IMR-90 (cell line): ENCODE measurements at regions not wholly inside any gene's neighbourhood (a gene's known extent, or its start where the extent isn't known, plus 50 kb on each side); places are given as distances from the start of the nearest gene placed in this dataset.

ENCODE experiments used
- ATAC-seq: fragments of 200-7000 bp; cut with Tn5 transposase; 2 replicates; pipeline ENCODE4 v1.9.1; 2020; ENCODE audit warnings: low read depth, mild to moderate bottlenecking, moderate library complexity
- BruUV-seq: library from RNA; stranded (reverse); fragments of 400-500 nt; replicated peaks from 2 replicates; lab custom pipeline; 2021; lab: Mats Ljungman, UMichigan
- CTCF ChIA-PET: fragments of 300-600 bp; formaldehyde crosslinking; extraction: SDS; loops from one replicate; lab custom pipeline; 2021; ENCODE audit warnings: antibody characterized with exemption; lab: Yijun Ruan, JAX
- POLR2A ChIA-PET: fragments of 300-600 bp; sonication (Branson Sonifier 250); formaldehyde crosslinking; loops from one replicate; lab custom pipeline; 2022; ENCODE audit warnings: antibody characterized with exemption; ENCODE audit not compliant: unreplicated experiment; lab: Charles Lee
- DNase-seq: peaks from one replicate; pipeline ENCODE4 v3.0.0; 2013
- H2AFZ ChIP-seq: replicated peaks from 2 replicates; pipeline ENCODE3; 2013; ENCODE audit warnings: low read length, mild to moderate bottlenecking; ENCODE audit not compliant: poor library complexity
- H2AK5ac ChIP-seq: 2 replicates; pipeline ENCODE4 v1.6.1; 2013; ENCODE audit warnings: low read depth, low read length, inconsistent platforms
- H2AK9ac ChIP-seq: replicated peaks from 2 replicates; pipeline ENCODE3; 2013; ENCODE audit warnings: mild to moderate bottlenecking, low read depth, low read length, moderate library complexity; ENCODE audit not compliant: poor library complexity
- H2BK120ac ChIP-seq: 2 replicates; pipeline ENCODE4 v1.6.1; 2013; ENCODE audit warnings: low read depth, low read length, inconsistent platforms
- H2BK15ac ChIP-seq: 3 replicates; pipeline ENCODE4 v1.6.1; 2013; ENCODE audit warnings: low read depth, low read length, inconsistent platforms
- H2BK20ac ChIP-seq: 2 replicates; pipeline ENCODE4 v1.6.1; 2013; ENCODE audit warnings: low read depth, mild to moderate bottlenecking, inconsistent platforms, low read length, moderate library complexity
- H2BK5ac ChIP-seq: 2 replicates; pipeline ENCODE4 v1.6.1; 2013; ENCODE audit warnings: mild to moderate bottlenecking, low read depth, low read length, inconsistent platforms; ENCODE audit not compliant: poor library complexity, severe bottlenecking
- H3K14ac ChIP-seq: replicated peaks from 2 replicates; pipeline ENCODE4 v1.6.1; 2013; ENCODE audit warnings: low read depth, low read length, inconsistent platforms
- H3K18ac ChIP-seq: 2 replicates; pipeline ENCODE4 v1.6.1; 2013; ENCODE audit warnings: low read depth, low read length, control low read depth
- H3K23ac ChIP-seq: 2 replicates; pipeline ENCODE4 v1.6.1; 2013; ENCODE audit warnings: low read depth, low read length, inconsistent platforms
- H3K27ac ChIP-seq: 2 replicates; pipeline ENCODE4 v1.5.1; 2013; ENCODE audit warnings: mild to moderate bottlenecking, control low read depth, low read length; ENCODE audit not compliant: insufficient read depth
- H3K27me3 ChIP-seq: 2 replicates; pipeline ENCODE4 v1.6.1; 2013; ENCODE audit warnings: low read length; ENCODE audit not compliant: control insufficient read depth, insufficient read depth
- H3K36me3 ChIP-seq: 2 replicates; pipeline ENCODE4 v1.6.1; 2013; ENCODE audit warnings: low read length, mixed read lengths; ENCODE audit not compliant: control insufficient read depth, insufficient read depth
- H3K4ac ChIP-seq: 2 replicates; pipeline ENCODE4 v1.6.1; 2013; ENCODE audit warnings: low read depth, low read length, inconsistent platforms
- H3K4me1 ChIP-seq: 2 replicates; pipeline ENCODE4 v1.6.1; 2013; ENCODE audit warnings: low read length, mixed read lengths; ENCODE audit not compliant: control insufficient read depth, insufficient read depth
- H3K4me2 ChIP-seq: 2 replicates; pipeline ENCODE4 v1.6.1; 2013; ENCODE audit warnings: low read depth, mild to moderate bottlenecking, control low read depth, low read length, moderate library complexity
- H3K4me3 ChIP-seq: 2 replicates; pipeline ENCODE4 v1.5.1; 2013; ENCODE audit warnings: low read depth, mild to moderate bottlenecking, control low read depth, low read length, moderate library complexity; ENCODE audit not compliant: insufficient read depth
- H3K56ac ChIP-seq: 2 replicates; pipeline ENCODE4 v1.6.1; 2013; ENCODE audit warnings: low read length, inconsistent platforms; ENCODE audit not compliant: insufficient read depth; ENCODE audit errors: extremely low read depth
- H3K79me1 ChIP-seq, 2 experiments: 2 replicates each; pipeline ENCODE4 v1.6.1; 2013; ENCODE audit warnings: low read length in 2 of 2, inconsistent platforms in 1 of 2, low read depth in 1 of 2
- H3K9ac ChIP-seq: 2 replicates; pipeline ENCODE4 v1.6.1; 2013; ENCODE audit warnings: low read depth, low read length, control low read depth
- H3K9me1 ChIP-seq: 2 replicates; pipeline ENCODE4 v1.6.1; 2013; ENCODE audit warnings: low read length, inconsistent platforms; ENCODE audit not compliant: insufficient read depth
- H3K9me3 ChIP-seq: 2 replicates; pipeline ENCODE4 v1.6.1; 2013; ENCODE audit warnings: low read length; ENCODE audit not compliant: control insufficient read depth, insufficient read depth
- H4K20me1 ChIP-seq: 2 replicates; pipeline ENCODE4 v1.6.1; 2013; ENCODE audit warnings: low read length, inconsistent platforms; ENCODE audit not compliant: insufficient read depth
- H4K5ac ChIP-seq: 2 replicates; pipeline ENCODE4 v1.6.1; 2013; ENCODE audit warnings: mild to moderate bottlenecking, low read depth, low read length, control low read depth
- H4K8ac ChIP-seq, 2 experiments: 2 replicates each; pipeline ENCODE4 v1.6.1; 2013; ENCODE audit warnings: low read depth in 2 of 2, low read length in 2 of 2, control low read depth in 1 of 2, inconsistent platforms in 1 of 2
- H4K91ac ChIP-seq: 2 replicates; pipeline ENCODE4 v1.6.1; 2013; ENCODE audit warnings: low read depth, low read length, inconsistent platforms; ENCODE audit not compliant: insufficient read depth
- BHLHE40 ChIP-seq: fragments of 150-350 bp; IDR thresholded peaks from 2 replicates; pipeline ENCODE4 v1.6.1; 2016; ENCODE audit warnings: mild to moderate bottlenecking, low read depth, low read length
- CEBPB ChIP-seq: IDR thresholded peaks from 2 replicates; pipeline ENCODE4 v1.6.1; 2012; ENCODE audit warnings: low read depth, low read length, improper control_type of control experiment
- CHD1 ChIP-seq: IDR thresholded peaks from 2 replicates; pipeline ENCODE4 v1.6.1; 2012; ENCODE audit warnings: low read depth, low read length, improper control_type of control experiment
- CTCF ChIP-seq: conservative IDR thresholded peaks from 2 replicates; pipeline ENCODE4 v1.5.1; 2012; ENCODE audit warnings: mild to moderate bottlenecking, low read depth, low read length, improper control_type of control experiment
- ELK1 ChIP-seq: fragments of 150-350 bp; IDR thresholded peaks from 2 replicates; pipeline ENCODE4 v1.6.1; 2016; ENCODE audit warnings: low read depth, mild to moderate bottlenecking, low read length, moderate library complexity, borderline replicate concordance
- FOS ChIP-seq: fragments of 150-350 bp; IDR thresholded peaks from 2 replicates; pipeline ENCODE4 v1.6.1; 2016; ENCODE audit warnings: low read depth, low read length
- MAFK ChIP-seq: IDR thresholded peaks from 2 replicates; pipeline ENCODE4 v1.6.1; 2012; ENCODE audit warnings: low read depth, low read length, improper control_type of control experiment
- MAZ ChIP-seq: IDR thresholded peaks from 2 replicates; pipeline ENCODE4 v1.6.1; 2012; ENCODE audit warnings: low read depth, mild to moderate bottlenecking, low read length, improper control_type of control experiment, moderate library complexity, borderline replicate concordance
- MXI1 ChIP-seq: IDR thresholded peaks from 2 replicates; pipeline ENCODE4 v1.6.1; 2012; ENCODE audit warnings: low read depth, mild to moderate bottlenecking, low read length, moderate library complexity, borderline replicate concordance
- NFE2L2 ChIP-seq: fragments of 150-350 bp; IDR thresholded peaks from 2 replicates; pipeline ENCODE4 v1.6.1; 2016; ENCODE audit warnings: low read depth, mild to moderate bottlenecking, low read length
- POLR2A ChIP-seq: IDR thresholded peaks from 2 replicates; pipeline ENCODE4 v1.6.1; 2012; ENCODE audit warnings: mild to moderate bottlenecking, low read depth, low read length
- RAD21 ChIP-seq: IDR thresholded peaks from 2 replicates; pipeline ENCODE4 v1.6.1; 2012; ENCODE audit warnings: low read length, improper control_type of control experiment
- RCOR1 ChIP-seq: IDR thresholded peaks from 2 replicates; pipeline ENCODE4 v1.6.1; 2012; ENCODE audit warnings: mild to moderate bottlenecking, low read length, improper control_type of control experiment; ENCODE audit not compliant: insufficient replicate concordance
- RFX5 ChIP-seq: IDR thresholded peaks from 2 replicates; pipeline ENCODE4 v1.8.0; 2012; ENCODE audit warnings: low read depth, mild to moderate bottlenecking, low read length, moderate library complexity
- SMC3 ChIP-seq: fragments of 150-350 bp; IDR thresholded peaks from 2 replicates; pipeline ENCODE4 v1.6.1; 2016; ENCODE audit warnings: low read depth, mild to moderate bottlenecking, antibody characterized with exemption, low read length, moderate library complexity
- USF2 ChIP-seq: fragments of 150-350 bp; IDR thresholded peaks from 2 replicates; pipeline ENCODE4 v1.6.1; 2017; ENCODE audit warnings: mild to moderate bottlenecking, antibody characterized with exemption, low read length, low read depth
- WGBS, 2 experiments: methylation state at CpG; one replicate each; pipeline versions ENCODE4 v1.1.5 to v1.1.7; 2013; ENCODE audit warnings: missing lambda C conversion rate in 2 of 2; ENCODE audit not compliant: insufficient read length in 1 of 2; ENCODE audit errors: extremely low coverage in 2 of 2; 5-methylcytosine and 5-hydroxymethylcytosine counted together
- dilution Hi-C: fragments of 300-500 bp; cut with HindIII; formaldehyde crosslinking; loops from one replicate; pipeline ENCODE4 v1.14.3; 2018; ENCODE audit warnings: low sequenced_read_pairs; ENCODE audit not compliant: unreplicated experiment
- in situ Hi-C: fragments of 300-500 bp; cut with MboI; formaldehyde crosslinking; loops from 3 replicates; pipeline ENCODE4 v1.14.3; 2019; ENCODE audit warnings: low sequenced_read_pairs, inconsistent platforms, mixed read lengths
- intact Hi-C: fragments of 100-400 bp; cut with micrococcal nuclease; formaldehyde crosslinking; loops from 2 replicates; pipeline ENCODE4 v1.10.0; 2022

GRCh38 chr12:111074559-111074958, 154.2 kb upstream of the MYL2 start:
- no peaks in the 10 kb centered on the region; the same call in none of the 2 replicates for H3K27me3 ChIP-seq
- H3K9me3 ChIP-seq = no peaks in the 10 kb centered on the region
- H2BK15ac ChIP-seq = no peak overlapping the region
- no peaks in the 10 kb centered on the region for H3K36me3 ChIP-seq
- no peak overlapping the region for H3K18ac ChIP-seq
- BruUV-seq = no TSS peak
- DNase-seq (no peak), ATAC-seq (no peak)
- in situ Hi-C loops (no loop called here), dilution Hi-C loops (no loop called here), intact Hi-C loops (no loop called here)
- H3K56ac ChIP-seq = no peak overlapping the region
- no peak overlapping the region for H3K4me3 ChIP-seq
- no peak for TF ChIP-seq FOS
- no peak for TF ChIP-seq NFE2L2
- TF ChIP-seq SMC3 = no peak
- TF ChIP-seq POLR2A = no peak
- TF ChIP-seq MAZ = no peak
- no peak for TF ChIP-seq ELK1
- TF ChIP-seq CHD1 = no peak
- no peak for TF ChIP-seq MXI1
- no peak for TF ChIP-seq MAFK
- TF ChIP-seq CEBPB = no peak
- no peak for TF ChIP-seq RCOR1
- TF ChIP-seq RFX5 = no peak
- no peak for TF ChIP-seq BHLHE40
- no peak for TF ChIP-seq CTCF
- no peak for TF ChIP-seq USF2
- no peak for TF ChIP-seq RAD21
- no peak overlapping the region for H2BK120ac ChIP-seq
- H2AK9ac ChIP-seq = no peak overlapping the region
- no peak overlapping the region for H3K4me2 ChIP-seq
- H2AFZ ChIP-seq = no peak overlapping the region
- no peak overlapping the region for H3K27ac ChIP-seq
- H4K91ac ChIP-seq = no peak overlapping the region
- POLR2A ChIA-PET = no interaction called here
- no peak overlapping the region for H3K23ac ChIP-seq
- no peak overlapping the region for H4K5ac ChIP-seq
- H3K14ac ChIP-seq = no peak overlapping the region
- H3K4ac ChIP-seq = no peak overlapping the region
- no peaks in the 10 kb centered on the region for H4K20me1 ChIP-seq
- no peak overlapping the region for H3K9ac ChIP-seq
- no peak overlapping the region for H2BK5ac ChIP-seq
- H2BK20ac ChIP-seq = no peak overlapping the region
- CTCF ChIA-PET = no interaction called here
- H4K8ac ChIP-seq = no peak overlapping the region
- H2AK5ac ChIP-seq = no peak overlapping the region
- H3K79me1 ChIP-seq = no peaks in the 10 kb centered on the region
- H3K4me1 ChIP-seq = no peaks in the 10 kb centered on the region
- WGBS, 2 experiments = 48% methylated on average over 4 of the region's 8 CpGs; no CpG with 5 or more reads in 1 of the 2 experiments
- no peaks in the 10 kb centered on the region for H3K9me1 ChIP-seq
